ENCODE measurements at regions not wholly inside any gene's neighbourhood (a gene's known extent, or its start where the extent isn't known, plus 50 kb on each side); places are given as distances from the start of the nearest gene placed in this dataset.

GRCh38 chr2:145674705-145675104 lies 1154.8 kb upstream of the ZEB2 start:
- H3K36me3 ChIP-seq (ENCODE audit: insufficient read depth, low read length), result no peaks in the 10 kb centered on the region
- DNase-seq (ENCODE audit: low read depth) (no peak), FAIRE-seq (no peak)
- H3K4me3 Mint-ChIP-seq (ENCODE audit: unreplicated experiment), result no peak overlapping the region
- no peak overlapping the region for H3K27ac ChIP-seq (ENCODE audit: low read depth, low read length)
- no peaks in the 10 kb centered on the region for H3K36me3 Mint-ChIP-seq (ENCODE audit: low read depth, unreplicated experiment)
- H3K27me3 Mint-ChIP-seq (ENCODE audit: low read depth, unreplicated experiment), result no peaks in the 10 kb centered on the region
- no peaks in the 10 kb centered on the region for H3K9me3 Mint-ChIP-seq (ENCODE audit: unreplicated experiment)
- H3K4me1 Mint-ChIP-seq (ENCODE audit: low read depth, unreplicated experiment), result no peaks in the 10 kb centered on the region
- H2AFZ ChIP-seq (ENCODE audit: low read depth, low read length), result no peak overlapping the region
- H3K4me2 ChIP-seq (ENCODE audit: low read length), result no peak overlapping the region
- H3K4me1 ChIP-seq (ENCODE audit: insufficient read depth, low read length), result no peaks in the 10 kb centered on the region
- TF ChIP-seq CTCF (IDR thresholded peaks at IDR 0.05; ENCODE audit: insufficient read depth, low read depth, low read length) (no peak), EZH2 (IDR thresholded peaks at IDR 0.05; ENCODE audit: insufficient read depth, low read length) (no peak)
- H3K4me3 ChIP-seq (ENCODE audit: insufficient read depth, low read depth, low read length), result no peak overlapping the region
- H3K79me2 ChIP-seq (ENCODE audit: insufficient read depth, low read length), result no peaks in the 10 kb centered on the region
- H3K9me3 ChIP-seq (ENCODE audit: insufficient read depth, low read depth, low read length), result no peaks in the 10 kb centered on the region
- H3K27ac Mint-ChIP-seq (ENCODE audit: unreplicated experiment), result no peak overlapping the region
- no peaks in the 10 kb centered on the region for H3K27me3 ChIP-seq (ENCODE audit: insufficient read depth, low read length)
- H4K20me1 ChIP-seq (ENCODE audit: insufficient read depth, low read length), result no peaks in the 10 kb centered on the region
- H3K9ac ChIP-seq (ENCODE audit: low read length), result no peak overlapping the region

- no peak overlapping the region for H3K27ac ChIP-seq (ENCODE audit: low read depth, low read length)
- Mint-ChIP-seq H3K4me1 (ENCODE audit: low read depth, unreplicated experiment) (no peaks in the 10 kb centered on the region), H3K9me3 (ENCODE audit: unreplicated experiment) (no peaks in the 10 kb centered on the region), H3K27ac (ENCODE audit: unreplicated experiment) (no peak overlapping the region), H3K4me3 (ENCODE audit: unreplicated experiment) (no peak overlapping the region), H3K27me3 (ENCODE audit: low read depth, unreplicated experiment) (no peaks in the 10 kb centered on the region), H3K36me3 (ENCODE audit: low read depth, unreplicated experiment) (no peaks in the 10 kb centered on the region)
- no peaks in the 10 kb centered on the region for H3K79me2 ChIP-seq (ENCODE audit: insufficient read depth, low read length)
- H3K27me3 ChIP-seq (ENCODE audit: insufficient read depth, low read length), result no peaks in the 10 kb centered on the region
- TF ChIP-seq CTCF (IDR thresholded peaks at IDR 0.05; ENCODE audit: insufficient read depth, low read depth, low read length), result no peak
- no peak for TF ChIP-seq EZH2 (IDR thresholded peaks at IDR 0.05; ENCODE audit: insufficient read depth, low read length)
- FAIRE-seq (no peak), DNase-seq (ENCODE audit: low read depth) (no peak)
- no peak overlapping the region for H3K4me3 ChIP-seq (ENCODE audit: insufficient read depth, low read depth, low read length)
- H2AFZ ChIP-seq (ENCODE audit: low read depth, low read length), result no peak overlapping the region
- no peak overlapping the region for H3K9ac ChIP-seq (ENCODE audit: low read length)
- H3K4me2 ChIP-seq (ENCODE audit: low read length), result no peak overlapping the region
- H3K9me3 ChIP-seq (ENCODE audit: insufficient read depth, low read depth, low read length), result no peaks in the 10 kb centered on the region
- H3K36me3 ChIP-seq (ENCODE audit: insufficient read depth, low read length), result no peaks in the 10 kb centered on the region
- no peaks in the 10 kb centered on the region for H4K20me1 ChIP-seq (ENCODE audit: insufficient read depth, low read length)
- no peaks in the 10 kb centered on the region for H3K4me1 ChIP-seq (ENCODE audit: insufficient read depth, low read length)
Measured at GRCh38 chr2:145669301-145669700, 1149.4 kb upstream of the ZEB2 start.

- Histone ChIP-seq H4K20me1 (ENCODE audit: insufficient read depth, low read length) (no peaks in the 10 kb centered on the region), H3K79me2 (ENCODE audit: insufficient read depth, low read length) (no peaks in the 10 kb centered on the region), H3K27ac (ENCODE audit: low read depth, low read length) (no peak overlapping the region), H3K4me2 (ENCODE audit: low read length) (no peak overlapping the region), H3K9ac (ENCODE audit: low read length) (no peak overlapping the region), H3K27me3 (ENCODE audit: insufficient read depth, low read length) (no peaks in the 10 kb centered on the region), H3K4me1 (ENCODE audit: insufficient read depth, low read length) (no peaks in the 10 kb centered on the region), H3K36me3 (ENCODE audit: insufficient read depth, low read length) (no peaks in the 10 kb centered on the region), H3K9me3 (ENCODE audit: insufficient read depth, low read depth, low read length) (no peaks in the 10 kb centered on the region), H2AFZ (ENCODE audit: low read depth, low read length) (no peak overlapping the region), H3K4me3 (ENCODE audit: insufficient read depth, low read depth, low read length) (no peak overlapping the region)
- no peak for FAIRE-seq
- H3K36me3 Mint-ChIP-seq (ENCODE audit: low read depth, unreplicated experiment), result no peaks in the 10 kb centered on the region
- H3K9me3 Mint-ChIP-seq (ENCODE audit: unreplicated experiment), result no peaks in the 10 kb centered on the region
- no peaks in the 10 kb centered on the region for H3K27me3 Mint-ChIP-seq (ENCODE audit: low read depth, unreplicated experiment)
- no peak for DNase-seq (ENCODE audit: low read depth)
- H3K4me1 Mint-ChIP-seq (ENCODE audit: low read depth, unreplicated experiment), result no peaks in the 10 kb centered on the region
- TF ChIP-seq EZH2 (IDR thresholded peaks at IDR 0.05; ENCODE audit: insufficient read depth, low read length) (no peak), CTCF (IDR thresholded peaks at IDR 0.05; ENCODE audit: insufficient read depth, low read depth, low read length) (no peak)
- H3K27ac Mint-ChIP-seq (ENCODE audit: unreplicated experiment), result no peak overlapping the region
- no peak overlapping the region for H3K4me3 Mint-ChIP-seq (ENCODE audit: unreplicated experiment)
Measured at GRCh38 chr2:145666552-145666951, 1146.6 kb upstream of the ZEB2 start.

Measured in astrocyte (in vitro differentiated cells and primary cell).